Stimulated activated CD8-positive, alpha-beta memory T cell treated with anti-CD3 and anti-CD28 coated beads, Interleukin-15, amount 100 ng/mL, for 24 hours (primary cell): ENCODE measurements at regions not wholly inside any gene's neighbourhood (a gene's known extent, or its start where the extent isn't known, plus 50 kb on each side); places are given as distances from the start of the nearest gene placed in this dataset.

Experiments
- DNase-seq: peaks from one replicate; pipeline ENCODE4 v3.0.0-alpha.2; 2020; ENCODE audit warnings: low read depth

GRCh38 chr9:28341913-28342312, 768.6 kb upstream of the C9orf72 start:
- no peak for DNase-seq

GRCh38 chr9:28342815-28343338, 769.6 kb upstream of the C9orf72 start:
- no peak for DNase-seq

GRCh38 chr9:28363151-28363562, 789.9 kb upstream of the C9orf72 start:
- DNase-seq, result no peak

GRCh38 chr9:28365020-28365640, 791.8 kb upstream of the C9orf72 start:
- DNase-seq, result no peak

- no peak for DNase-seq
Measured at GRCh38 chr9:28365728-28366127, 792.4 kb upstream of the C9orf72 start.

GRCh38 chr9:28378231-28378630, 805.0 kb upstream of the C9orf72 start:
- DNase-seq, result no peak

- DNase-seq, result no peak
Measured at GRCh38 chr9:28379082-28379481, 805.8 kb upstream of the C9orf72 start.

- no peak for DNase-seq
Measured at GRCh38 chr9:28389411-28389810, 816.1 kb upstream of the C9orf72 start.

GRCh38 chr9:28394774-28395173, 821.5 kb upstream of the C9orf72 start:
- no peak for DNase-seq

- no peak for DNase-seq
Measured at GRCh38 chr9:28396058-28396457, 822.8 kb upstream of the C9orf72 start.

GRCh38 chr9:28407351-28407750, 834.1 kb upstream of the C9orf72 start:
- DNase-seq, result no peak

GRCh38 chr9:28409919-28410318, 836.6 kb upstream of the C9orf72 start:
- DNase-seq, result no peak

GRCh38 chr9:28410411-28410810, 837.1 kb upstream of the C9orf72 start:
- DNase-seq, result no peak

GRCh38 chr9:28413471-28413870, 840.2 kb upstream of the C9orf72 start:
- DNase-seq, result no peak

GRCh38 chr9:28423255-28423654, 850.0 kb upstream of the C9orf72 start:
- no peak for DNase-seq

GRCh38 chr9:28435456-28435855, 862.2 kb upstream of the C9orf72 start:
- DNase-seq, result no peak

- DNase-seq, result no peak
Measured at GRCh38 chr9:28439688-28440087, 866.4 kb upstream of the C9orf72 start.

- DNase-seq, result no peak
Measured at GRCh38 chr9:28443461-28443860, 870.2 kb upstream of the C9orf72 start.

GRCh38 chr9:28444637-28445036, 871.4 kb upstream of the C9orf72 start:
- no peak for DNase-seq

- DNase-seq, result no peak
Measured at GRCh38 chr9:28445211-28445610, 871.9 kb upstream of the C9orf72 start.

GRCh38 chr9:28453918-28454317, 880.6 kb upstream of the C9orf72 start:
- no peak for DNase-seq

- no peak for DNase-seq
Measured at GRCh38 chr9:28456861-28457260, 883.6 kb upstream of the C9orf72 start.

- DNase-seq, result no peak
Measured at GRCh38 chr9:28464481-28465216, 891.4 kb upstream of the C9orf72 start.

GRCh38 chr9:28471261-28471660, 898.0 kb upstream of the C9orf72 start:
- no peak for DNase-seq
